Adrenal gland (tissue), 9 donors: ENCODE measurements at regions not wholly inside any gene's neighbourhood (a gene's known extent, or its start where the extent isn't known, plus 50 kb on each side); places are given as distances from the start of the nearest gene placed in this dataset.

Experiments
- DNase-seq, 7 donors: peaks; one replicate each; pipeline ENCODE4 v3.0.0-alpha.2; 2019 to 2020
- H3K27ac ChIP-seq, 5 donors: fragments of 200-600 bp; sonication (generic) in 4 of 5; 1 replicate in 3 of 5; 2 replicates in 2 of 5; pipeline versions ENCODE4 v1.5.1 to v1.8.0; 2016 to 2020; ENCODE audit warnings: mild to moderate bottlenecking in 1 of 5
- H3K27me3 ChIP-seq: fragments of 200-600 bp; 2 replicates; pipeline ENCODE4 v1.8.0; 2021
- H3K36me3 ChIP-seq, 2 donors: fragments of 200-600 bp; replicated peaks in 1 of 2; 1 replicate in 1 of 2; 2 replicates in 1 of 2; pipeline versions ENCODE4 v1.5.1 to v1.8.0; 2018 to 2022
- H3K4me1 ChIP-seq, 2 donors: fragments of 200-600 bp; replicated peaks in 1 of 2; 1 replicate in 1 of 2; 2 replicates in 1 of 2; pipeline versions ENCODE4 v1.5.1 to v1.8.0; 2018 to 2021
- H3K4me3 ChIP-seq, 4 donors: fragments of 200-600 bp; sonication (generic) in 3 of 4; one replicate each; pipeline ENCODE4 v1.5.1; 2016 to 2018
- H3K9me3 ChIP-seq, 3 donors: fragments of 200-600 bp; sonication (generic) in 1 of 3; replicated peaks in 1 of 3; 1 replicate in 2 of 3; 2 replicates in 1 of 3; pipeline versions ENCODE4 v1.5.1 to v1.8.0; 2016 to 2021
- POLR2A ChIP-seq, 2 donors: fragments of 450-650 bp; IDR thresholded peaks; one replicate each; pipeline ENCODE4 v1.6.1; 2017; ENCODE audit warnings: antibody characterized with exemption in 2 of 2, mild to moderate bottlenecking in 2 of 2, moderate library complexity in 1 of 2
- WGBS, 4 donors: extraction: QIAGEN DNeasy Blood & Tissue Kit in 2 of 4; methylation state at CpG; one replicate each; pipeline versions ENCODE4 v1.1.5 to v1.1.7; 2013 to 2017; 5-methylcytosine and 5-hydroxymethylcytosine counted together
- intact Hi-C, 2 donors: fragments of 100-400 bp; cut with DNase I; formaldehyde crosslinking; loops; one replicate each; pipeline versions ENCODE4 v1.14.1 to v1.15.0; 2022 to 2023
- TF ChIP-seq, protein P1 (sequence below), 6 experiments: fragments of 450-650 bp in 4 of 6; fragments of 200-600 bp in 2 of 6; sonication (generic) in 1 of 6; IDR thresholded peaks; 1 replicate in 5 of 6; 2 replicates in 1 of 6; pipeline versions ENCODE4 v1.5.1 to v1.8.0; 2016 to 2021; ENCODE audit warnings: antibody characterized with exemption in 6 of 6, mild to moderate bottlenecking in 2 of 6, moderate library complexity in 1 of 6
- donor health status: healthy with polysubstance abuse.
- donor health status: Bipolar disorder and iron deficiency.
- donor health status: DM: yes; HTN: yes; CAD: no.
- donor health status: DM: no; HTN: no; CAD: no.
- donor health status: DM: no; HTN: no; CAD: no.

DNA sequence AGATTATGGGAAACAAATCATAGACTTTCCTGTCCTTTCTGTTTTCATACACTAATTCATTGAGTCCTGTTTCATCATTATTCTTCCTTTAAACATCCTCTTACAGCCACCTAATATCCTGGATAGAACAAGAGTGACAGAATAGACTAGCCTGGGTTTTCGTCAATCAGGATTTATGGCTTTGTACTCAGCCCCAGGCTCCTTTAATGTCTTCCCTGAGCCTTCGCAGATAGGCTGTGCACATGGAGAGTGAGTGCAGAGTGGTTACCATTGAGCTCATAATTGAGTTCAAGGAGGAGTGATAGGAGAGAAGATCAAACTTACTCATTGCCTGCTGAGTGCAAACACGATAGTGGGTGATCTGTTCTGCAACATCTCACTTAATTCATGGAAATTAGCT is 304.9 kb downstream of the TDRD3 start:
- no peak for TF ChIP-seq POLR2A (IDR thresholded peaks at IDR 0.05)
- TF ChIP-seq, protein P1, sequence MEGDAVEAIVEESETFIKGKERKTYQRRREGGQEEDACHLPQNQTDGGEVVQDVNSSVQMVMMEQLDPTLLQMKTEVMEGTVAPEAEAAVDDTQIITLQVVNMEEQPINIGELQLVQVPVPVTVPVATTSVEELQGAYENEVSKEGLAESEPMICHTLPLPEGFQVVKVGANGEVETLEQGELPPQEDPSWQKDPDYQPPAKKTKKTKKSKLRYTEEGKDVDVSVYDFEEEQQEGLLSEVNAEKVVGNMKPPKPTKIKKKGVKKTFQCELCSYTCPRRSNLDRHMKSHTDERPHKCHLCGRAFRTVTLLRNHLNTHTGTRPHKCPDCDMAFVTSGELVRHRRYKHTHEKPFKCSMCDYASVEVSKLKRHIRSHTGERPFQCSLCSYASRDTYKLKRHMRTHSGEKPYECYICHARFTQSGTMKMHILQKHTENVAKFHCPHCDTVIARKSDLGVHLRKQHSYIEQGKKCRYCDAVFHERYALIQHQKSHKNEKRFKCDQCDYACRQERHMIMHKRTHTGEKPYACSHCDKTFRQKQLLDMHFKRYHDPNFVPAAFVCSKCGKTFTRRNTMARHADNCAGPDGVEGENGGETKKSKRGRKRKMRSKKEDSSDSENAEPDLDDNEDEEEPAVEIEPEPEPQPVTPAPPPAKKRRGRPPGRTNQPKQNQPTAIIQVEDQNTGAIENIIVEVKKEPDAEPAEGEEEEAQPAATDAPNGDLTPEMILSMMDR (IDR thresholded peaks at IDR 0.05) = no peak
- peak in 1 of 7 donors; percentile 58 for DNase-seq
- Histone ChIP-seq H3K27me3 (no peaks in the 10 kb centered on the region), H3K4me3 (no peak overlapping the region), H3K9me3 (no peaks in the 10 kb centered on the region), H3K4me1 (no peaks in the 10 kb centered on the region), H3K36me3 (no peaks in the 10 kb centered on the region), H3K27ac (no peak overlapping the region)
- WGBS, 4 donors = 57 to 67% (median 59%) methylated on average over 3 of the region's 3 CpGs
- intact Hi-C loops = no loop called here

DNA sequence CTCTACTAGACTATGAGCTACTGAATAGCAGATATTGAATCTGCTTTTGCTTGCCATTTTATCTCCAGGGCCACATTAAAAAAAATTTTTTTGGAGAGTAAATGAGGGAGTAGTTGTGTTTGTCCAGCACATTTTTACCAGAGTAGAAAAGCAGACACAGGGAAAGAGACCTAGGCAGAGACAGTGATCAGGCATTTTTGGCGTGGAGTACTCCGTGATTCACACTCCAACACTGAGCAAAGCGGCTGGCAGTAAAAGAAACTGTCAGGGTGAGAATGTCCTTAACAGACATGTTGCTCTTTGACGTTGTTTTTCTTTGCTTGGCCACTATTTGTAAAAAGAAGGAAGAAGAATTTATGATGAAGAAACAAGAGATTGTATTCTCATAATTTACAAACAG is 304.0 kb downstream of the TDRD3 start:
- H3K27ac ChIP-seq = no peak overlapping the region
- TF ChIP-seq, protein P1 (IDR thresholded peaks at IDR 0.05) = no peak
- TF ChIP-seq POLR2A (IDR thresholded peaks at IDR 0.05) = no peak
- no peaks in the 10 kb centered on the region for H3K9me3 ChIP-seq
- H3K4me1 ChIP-seq = no peaks in the 10 kb centered on the region
- intact Hi-C loops = no loop called here
- no peaks in the 10 kb centered on the region for H3K27me3 ChIP-seq
- 74 to 80% (median 76%) methylated on average over 4 of the region's 4 CpGs for WGBS, 4 donors
- no peak for DNase-seq
- H3K4me3 ChIP-seq = no peak overlapping the region
- H3K36me3 ChIP-seq = no peaks in the 10 kb centered on the region

DNA sequence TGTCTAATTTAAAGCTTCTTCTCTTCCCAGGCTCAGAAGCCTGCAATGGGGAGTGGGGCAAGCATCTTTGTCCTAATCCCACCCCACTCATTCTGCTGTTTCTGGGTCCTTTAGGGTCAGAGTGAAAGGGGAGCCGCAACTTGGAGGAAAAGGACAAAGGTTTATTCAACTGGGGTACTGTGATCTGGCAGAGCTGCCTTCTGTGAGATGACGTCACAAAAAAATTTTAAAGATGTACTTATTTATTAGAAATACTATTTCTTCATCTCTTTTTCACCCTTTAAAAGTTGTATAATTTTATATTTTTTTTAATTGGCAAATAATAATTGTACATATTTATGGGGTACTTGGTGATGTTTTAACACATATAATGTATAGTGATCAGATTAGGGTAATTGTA is 302.6 kb downstream of the TDRD3 start:
- no peaks in the 10 kb centered on the region for H3K4me1 ChIP-seq
- H3K27ac ChIP-seq = no peak overlapping the region
- intact Hi-C loops = no loop called here
- H3K36me3 ChIP-seq = no peaks in the 10 kb centered on the region
- no peaks in the 10 kb centered on the region for H3K9me3 ChIP-seq
- no peak for DNase-seq
- WGBS, 4 donors = 71 to 82% (median 78%) methylated on average over 2 of the region's 2 CpGs
- no peak overlapping the region for H3K4me3 ChIP-seq
- TF ChIP-seq POLR2A (IDR thresholded peaks at IDR 0.05) = no peak
- TF ChIP-seq, protein P1 (IDR thresholded peaks at IDR 0.05) = no peak
- H3K27me3 ChIP-seq = no peaks in the 10 kb centered on the region

DNA sequence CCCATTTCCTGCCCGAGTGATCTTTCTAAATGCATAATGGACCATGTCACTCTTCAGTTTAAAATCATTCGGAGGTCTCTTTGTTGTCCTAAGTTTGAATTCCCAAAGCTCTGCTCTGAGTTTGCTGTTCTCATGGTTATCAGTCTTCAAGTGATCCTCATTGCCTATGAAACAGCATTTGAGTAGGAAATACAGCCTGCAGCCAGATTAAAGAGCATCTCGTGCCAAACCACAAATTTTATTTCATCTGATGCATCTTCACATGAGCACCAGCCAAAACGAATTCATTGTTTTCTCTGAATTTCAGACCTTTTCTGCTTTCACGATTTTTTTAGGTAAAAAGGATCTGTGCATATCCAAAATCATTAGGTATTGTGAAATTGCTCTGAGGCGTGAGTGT is 299.6 kb downstream of the TDRD3 start:
- intact Hi-C loops = no loop called here
- TF ChIP-seq, protein P1 (IDR thresholded peaks at IDR 0.05) = no peak
- no peak for TF ChIP-seq POLR2A (IDR thresholded peaks at IDR 0.05)
- no peaks in the 10 kb centered on the region for H3K4me1 ChIP-seq
- no peak overlapping the region for H3K4me3 ChIP-seq
- WGBS, 4 donors = 39 to 49% (median 47%) methylated on average over 6 of the region's 6 CpGs
- no peaks in the 10 kb centered on the region for H3K27me3 ChIP-seq
- no peaks in the 10 kb centered on the region for H3K36me3 ChIP-seq
- H3K27ac ChIP-seq = no peak overlapping the region
- DNase-seq = no peak
- no peaks in the 10 kb centered on the region for H3K9me3 ChIP-seq
